ENCODE measurements at regions not wholly inside any gene's neighbourhood (a gene's known extent, or its start where the extent isn't known, plus 50 kb on each side); places are given as distances from the start of the nearest gene placed in this dataset.

DNA sequence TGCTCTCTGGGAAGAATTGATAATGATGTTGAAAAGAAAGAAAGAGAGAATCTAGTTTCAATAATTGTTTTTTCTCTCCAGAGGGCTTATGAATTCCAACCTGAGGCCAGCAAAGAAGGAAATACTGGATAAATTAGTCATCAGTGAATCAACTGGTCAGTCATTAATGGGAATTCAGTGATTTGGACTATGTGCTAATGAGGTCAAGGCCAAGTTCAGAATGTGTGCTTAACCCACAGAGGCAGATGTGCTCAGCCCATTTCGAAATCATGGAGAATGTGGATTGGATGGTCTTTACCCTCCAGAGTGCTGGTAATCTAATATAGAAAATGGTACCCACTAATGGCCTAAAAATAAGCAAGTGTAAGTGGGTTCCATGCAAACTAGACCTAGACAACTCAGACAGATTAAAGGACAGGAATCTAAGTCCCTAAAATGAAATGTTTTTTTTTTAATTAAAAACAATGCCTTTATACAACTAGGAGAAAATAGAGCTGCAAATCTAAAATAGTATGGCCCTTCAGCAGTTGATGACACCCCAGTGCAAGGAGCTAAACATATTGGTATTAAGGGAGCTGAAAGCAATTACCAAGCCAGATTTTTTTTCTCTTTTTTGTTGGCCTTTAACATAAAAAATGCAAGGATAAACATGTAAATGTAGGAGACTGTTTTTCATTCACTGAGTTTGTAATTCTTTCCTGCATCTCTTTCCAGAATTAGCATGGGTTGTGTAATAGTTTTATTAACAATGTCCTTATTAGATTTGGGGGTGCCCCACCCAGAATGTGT, 296.9 kb downstream of the SATB2 start:
- DNase-seq (ENCODE audit: insufficient read length, low spot score): no peak
- no peak for TF ChIP-seq POLR2A (IDR thresholded peaks at IDR 0.05; ENCODE audit: low read depth, low read length)
- peak; percentile 88 for FAIRE-seq

DNA sequence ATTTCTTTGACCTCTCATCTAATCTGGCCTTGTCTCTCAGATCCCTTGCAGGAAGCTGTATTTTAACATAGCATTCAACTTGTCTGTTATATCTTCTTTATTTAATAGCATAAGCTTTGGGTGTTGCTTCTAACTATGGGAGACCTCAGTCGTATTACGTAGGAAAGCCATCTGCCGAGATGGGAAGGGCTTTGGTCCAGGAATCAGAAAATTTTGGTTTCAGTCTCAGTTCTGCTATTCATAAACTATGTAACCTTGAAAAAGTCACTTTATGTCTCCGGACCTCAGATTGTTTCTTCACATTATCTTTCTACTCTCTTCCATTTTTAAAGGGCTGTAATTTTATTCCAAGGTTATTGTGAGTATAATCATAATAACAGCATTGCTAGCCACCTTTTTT, 297.7 kb downstream of the SATB2 start:
- FAIRE-seq: no peak
- no peak for TF ChIP-seq POLR2A (IDR thresholded peaks at IDR 0.05; ENCODE audit: low read depth, low read length)
- DNase-seq (ENCODE audit: insufficient read length, low spot score): no peak

DNA sequence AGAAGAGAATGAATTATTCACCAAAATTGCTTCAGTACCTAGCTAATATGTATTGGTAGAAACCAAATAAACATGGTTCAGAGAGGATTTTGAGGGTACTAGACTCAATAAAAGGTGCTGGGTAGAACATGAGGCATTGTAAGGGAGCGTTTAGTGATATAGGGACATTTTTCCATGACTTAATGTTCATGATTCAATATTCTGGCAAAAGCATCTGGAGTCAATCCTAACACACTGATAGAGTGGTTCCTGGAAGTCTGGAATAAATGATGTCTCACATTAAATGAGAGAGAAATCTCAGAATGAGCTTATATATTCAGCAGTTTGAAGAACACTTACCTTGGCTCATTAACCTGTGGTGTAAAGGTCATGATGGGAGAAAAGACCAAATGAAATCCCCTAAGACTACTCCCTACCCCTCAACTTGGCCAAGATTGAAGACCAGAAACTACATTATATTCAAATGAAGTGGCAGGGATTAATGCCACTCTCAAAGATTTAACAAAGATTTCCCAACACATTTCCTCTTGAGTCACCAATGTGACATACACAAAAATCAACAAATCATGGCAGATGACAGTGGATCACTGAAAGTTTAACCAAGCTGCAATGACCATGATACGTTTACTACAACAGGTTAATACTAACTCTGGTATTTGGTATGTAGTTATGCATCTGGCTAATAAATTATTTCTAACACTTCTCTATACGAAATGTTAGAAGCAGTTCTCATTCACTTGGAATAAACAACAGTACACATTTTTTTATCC, 309.5 kb downstream of the SATB2 start:
- DNase-seq (ENCODE audit: insufficient read length, low spot score): no peak
- FAIRE-seq: no peak
- no peak for TF ChIP-seq POLR2A (IDR thresholded peaks at IDR 0.05; ENCODE audit: low read depth, low read length)

DNA sequence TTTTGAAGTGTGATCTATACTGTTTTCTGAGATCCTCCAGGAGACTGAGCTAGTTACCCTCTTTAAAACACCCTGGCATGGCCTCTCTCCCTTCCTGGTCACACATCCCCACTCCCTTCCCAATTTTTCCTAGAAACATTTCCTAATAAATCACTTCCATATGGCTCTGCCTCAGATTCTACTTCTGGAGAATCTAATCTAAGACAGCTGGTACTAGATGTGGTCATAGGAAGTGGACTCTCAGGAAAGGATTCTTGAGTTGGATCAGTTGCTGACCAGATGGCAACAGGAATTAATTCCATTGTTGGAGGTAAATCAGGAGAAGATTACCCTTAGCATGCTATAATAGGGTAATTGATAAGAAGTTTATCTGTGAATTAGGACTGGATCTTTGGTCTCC, 310.5 kb downstream of the SATB2 start:
- TF ChIP-seq POLR2A (IDR thresholded peaks at IDR 0.05; ENCODE audit: low read depth, low read length): no peak
- DNase-seq (ENCODE audit: insufficient read length, low spot score) (no peak), FAIRE-seq (no peak)

DNA sequence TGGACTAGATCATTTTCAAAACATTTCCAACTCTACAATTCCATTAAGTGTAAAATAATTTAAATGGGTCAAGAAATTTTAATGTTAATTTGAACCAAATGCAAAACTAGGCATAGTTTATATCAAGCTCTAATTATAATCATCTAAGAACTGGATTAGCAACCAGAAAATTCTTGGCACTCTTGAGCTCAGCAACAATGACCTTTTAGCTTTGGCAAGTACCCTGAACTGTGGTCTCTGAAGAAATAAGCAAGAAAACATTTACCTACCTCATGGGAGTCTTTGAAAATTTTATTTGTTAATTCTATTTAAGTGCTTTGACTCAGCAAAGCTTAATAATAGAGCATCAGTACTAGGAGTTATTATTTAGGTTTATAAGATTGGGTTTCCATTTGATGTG, 313.2 kb downstream of the SATB2 start:
- no peak for FAIRE-seq
- TF ChIP-seq POLR2A (IDR thresholded peaks at IDR 0.05; ENCODE audit: low read depth, low read length): no peak
- no peak for DNase-seq (ENCODE audit: insufficient read length, low spot score)

DNA sequence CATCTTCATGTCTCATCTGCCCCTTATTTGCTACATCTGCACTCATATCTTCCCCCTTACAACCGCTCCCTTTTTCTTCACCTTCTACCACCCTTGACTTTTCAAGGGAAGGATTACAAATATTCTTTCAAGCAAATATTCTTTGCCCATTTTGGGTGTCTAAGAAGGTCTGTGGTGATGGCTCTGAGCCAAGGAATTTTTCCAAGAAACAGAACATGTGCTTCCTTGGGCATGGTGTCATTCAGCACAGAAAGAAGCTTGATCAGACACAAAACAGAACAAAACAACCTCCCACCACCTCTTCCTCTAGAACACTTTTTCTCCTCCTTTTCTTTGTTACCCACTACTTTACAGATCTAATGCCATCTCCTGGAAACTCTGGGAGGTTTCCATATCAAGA, 313.7 kb downstream of the SATB2 start:
- no peak for DNase-seq (ENCODE audit: insufficient read length, low spot score)
- FAIRE-seq: no peak
- TF ChIP-seq POLR2A (IDR thresholded peaks at IDR 0.05; ENCODE audit: low read depth, low read length): no peak

DNA sequence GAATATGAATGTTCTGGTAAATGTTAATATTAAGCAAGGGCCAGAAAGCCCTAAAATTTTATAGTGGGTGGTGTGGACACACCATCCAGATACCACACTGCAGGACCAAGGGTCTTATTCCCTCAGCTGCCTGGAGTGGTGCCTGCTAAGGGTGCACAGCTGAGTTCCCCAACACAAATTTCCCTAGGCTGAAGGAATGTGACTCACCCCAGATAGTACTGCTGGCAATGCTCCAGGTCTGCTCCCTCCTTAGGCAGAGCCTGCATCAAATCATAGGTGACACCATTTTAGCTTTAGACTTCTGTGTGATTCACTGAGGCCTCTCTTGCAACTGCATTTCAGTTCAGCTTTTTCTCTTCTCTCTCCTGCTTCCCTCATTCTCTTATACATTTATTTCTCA, 321.1 kb downstream of the SATB2 start:
- peak; percentile 98 for FAIRE-seq

DNA sequence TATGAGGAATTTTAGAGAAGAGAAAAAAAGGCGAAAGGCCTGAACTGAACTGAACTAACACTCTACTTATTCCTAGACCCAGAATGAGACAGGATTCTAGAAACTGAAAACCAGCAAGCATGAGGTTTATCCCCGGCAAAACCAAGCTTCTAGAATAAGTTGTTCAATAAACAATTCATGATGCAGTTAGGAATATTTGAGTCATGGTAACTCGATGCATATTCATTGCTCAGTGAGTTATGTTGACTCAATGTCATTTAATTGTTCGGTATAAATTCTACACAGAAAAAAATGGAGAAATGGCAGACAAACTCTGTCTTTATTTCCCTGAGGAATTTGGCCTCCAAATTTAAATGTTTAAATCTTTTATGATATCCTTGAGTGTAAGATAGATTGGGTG, 321.5 kb downstream of the SATB2 start:
- DNase-seq (ENCODE audit: insufficient read length, low spot score) (no peak), FAIRE-seq (peak; percentile 6)
- no peak for TF ChIP-seq POLR2A (IDR thresholded peaks at IDR 0.05; ENCODE audit: low read depth, low read length)

More for the DNA sequence above, 321.1 kb downstream of the SATB2 start:
- peak; percentile 31 for DNase-seq (ENCODE audit: insufficient read length, low spot score)
- no peak for TF ChIP-seq POLR2A (IDR thresholded peaks at IDR 0.05; ENCODE audit: low read depth, low read length)

DNA sequence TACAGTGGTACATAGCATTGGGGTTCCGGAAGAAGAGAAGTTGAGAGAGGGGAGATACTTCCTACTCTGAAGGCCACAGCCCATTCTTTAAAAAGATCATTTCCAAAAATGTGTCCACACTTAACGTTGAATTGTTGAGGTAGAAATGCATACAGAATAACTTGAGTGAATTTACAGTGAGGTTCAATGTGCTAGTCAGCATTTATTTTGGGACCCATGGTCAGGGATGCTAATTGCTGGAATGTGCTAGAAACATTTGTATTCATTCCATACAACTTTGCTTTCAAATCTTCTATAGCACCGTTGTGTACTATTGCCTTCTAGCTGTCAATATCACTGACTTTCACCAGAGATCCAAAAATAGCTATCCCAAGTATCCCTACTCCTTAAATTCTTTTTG, 325.9 kb downstream of the SATB2 start:
- no peak for FAIRE-seq
- no peak for TF ChIP-seq POLR2A (IDR thresholded peaks at IDR 0.05; ENCODE audit: low read depth, low read length)

DNA sequence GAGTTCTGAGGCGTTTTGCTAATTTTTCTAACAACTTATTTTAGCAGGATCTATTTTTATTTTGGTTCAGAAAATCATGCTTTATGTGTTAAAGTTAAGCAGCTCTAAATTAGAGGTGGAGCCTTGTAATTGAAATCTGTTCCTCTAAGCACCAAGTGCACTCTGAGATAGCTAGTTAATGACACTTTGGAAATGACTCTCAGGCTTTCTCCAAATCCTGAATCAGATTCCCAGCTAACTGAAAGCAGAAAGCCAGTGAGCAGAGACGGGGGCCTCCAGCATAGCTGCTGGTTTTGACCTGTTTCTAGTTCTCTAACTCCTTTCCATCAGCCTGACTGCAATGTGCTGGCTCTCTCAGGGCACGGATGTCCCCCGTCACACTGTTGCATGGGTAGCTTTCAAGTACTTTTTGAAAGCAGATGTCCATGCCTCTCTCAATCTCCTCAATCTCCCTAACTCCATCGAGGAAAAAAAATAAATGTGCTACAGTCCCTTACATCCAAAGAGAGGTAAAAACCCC, 326.5 kb downstream of the SATB2 start:
- FAIRE-seq (no peak), DNase-seq (ENCODE audit: insufficient read length, low spot score) (no peak)
- no peak for TF ChIP-seq POLR2A (IDR thresholded peaks at IDR 0.05; ENCODE audit: low read depth, low read length)

More for the DNA sequence above, 325.9 kb downstream of the SATB2 start:
- DNase-seq (ENCODE audit: insufficient read length, low spot score): no peak

DNA sequence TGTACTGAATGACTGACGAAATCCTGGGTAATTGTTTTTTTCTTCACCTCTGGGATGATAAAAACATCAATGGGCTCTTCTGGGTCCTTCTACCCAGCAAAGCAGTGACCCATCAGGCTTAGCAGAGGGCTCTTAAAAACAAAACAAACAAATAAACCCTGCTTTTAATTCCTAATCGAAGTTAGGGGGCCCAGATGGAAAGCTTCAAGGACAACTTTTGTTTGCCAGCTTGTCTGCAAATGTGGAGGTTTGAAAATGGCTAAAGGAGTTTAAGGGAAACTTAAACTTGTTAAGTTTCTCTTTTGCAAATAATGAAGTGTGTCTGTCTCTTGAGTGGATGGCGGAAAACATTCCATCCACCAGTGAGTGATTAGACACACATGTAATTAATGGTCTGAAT, 327.2 kb downstream of the SATB2 start:
- DNase-seq (ENCODE audit: insufficient read length, low spot score): no peak

DNA sequence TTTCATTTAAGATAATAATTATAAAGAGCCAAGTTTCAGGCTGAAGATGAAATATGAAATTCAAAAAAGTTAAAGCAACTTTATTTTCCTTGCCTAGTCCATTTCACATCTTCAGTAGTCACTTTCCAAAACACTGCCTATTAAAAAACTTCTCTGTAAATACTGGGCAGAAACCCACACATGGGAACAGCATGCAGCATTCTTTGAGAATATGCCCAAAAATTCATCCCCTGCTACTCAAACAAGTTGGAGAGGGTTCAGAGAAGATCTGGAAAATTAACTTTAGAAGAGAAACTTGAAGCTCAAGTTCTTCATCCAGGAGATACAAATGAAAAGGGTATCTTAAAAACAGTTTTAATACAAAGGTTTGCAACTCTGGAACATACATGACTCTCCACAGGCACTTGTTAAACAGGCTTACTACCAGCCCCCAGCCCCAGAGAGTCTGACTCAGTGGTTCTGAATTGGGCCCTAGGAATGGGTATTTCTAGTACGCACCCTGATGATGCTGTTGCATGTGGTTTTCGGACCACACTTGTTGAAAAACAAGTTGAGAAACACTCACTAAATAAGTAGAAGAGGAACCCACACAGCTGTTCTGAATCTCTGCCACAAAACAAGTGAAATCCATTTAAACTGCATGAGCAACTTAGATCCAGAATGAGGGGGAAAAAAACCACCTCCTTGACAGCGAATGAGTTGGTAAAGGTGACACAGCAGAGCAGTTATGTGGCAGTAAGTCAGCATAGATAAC, 329.1 kb downstream of the SATB2 start:
- DNase-seq (ENCODE audit: insufficient read length, low spot score) (no peak), FAIRE-seq (no peak)
- TF ChIP-seq POLR2A (IDR thresholded peaks at IDR 0.05; ENCODE audit: low read depth, low read length): no peak

More for the DNA sequence above, 327.2 kb downstream of the SATB2 start:
- no peak for FAIRE-seq
- TF ChIP-seq POLR2A (IDR thresholded peaks at IDR 0.05; ENCODE audit: low read depth, low read length): no peak

DNA sequence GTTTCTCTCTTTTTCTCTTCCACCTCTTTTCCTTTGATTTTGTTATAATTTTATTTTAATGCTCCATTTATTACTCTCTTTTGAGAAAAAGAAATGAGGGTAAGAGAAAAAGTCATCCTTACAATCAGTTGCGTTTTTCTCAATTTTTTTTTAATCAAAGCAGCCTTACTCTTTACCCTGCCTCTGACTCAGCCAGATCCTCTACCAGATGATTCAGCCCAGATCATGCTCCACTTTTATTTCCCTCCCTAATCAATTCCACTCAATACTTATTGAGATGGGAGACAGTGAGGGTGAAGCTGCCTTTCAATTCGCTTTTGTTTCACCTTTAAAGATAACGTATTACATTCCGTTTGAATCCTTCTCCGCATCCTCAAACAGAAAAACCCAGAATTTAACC, 337.9 kb downstream of the SATB2 start:
- DNase-seq (ENCODE audit: insufficient read length, low spot score) (no peak), FAIRE-seq (no peak)
- TF ChIP-seq POLR2A (IDR thresholded peaks at IDR 0.05; ENCODE audit: low read depth, low read length): no peak

DNA sequence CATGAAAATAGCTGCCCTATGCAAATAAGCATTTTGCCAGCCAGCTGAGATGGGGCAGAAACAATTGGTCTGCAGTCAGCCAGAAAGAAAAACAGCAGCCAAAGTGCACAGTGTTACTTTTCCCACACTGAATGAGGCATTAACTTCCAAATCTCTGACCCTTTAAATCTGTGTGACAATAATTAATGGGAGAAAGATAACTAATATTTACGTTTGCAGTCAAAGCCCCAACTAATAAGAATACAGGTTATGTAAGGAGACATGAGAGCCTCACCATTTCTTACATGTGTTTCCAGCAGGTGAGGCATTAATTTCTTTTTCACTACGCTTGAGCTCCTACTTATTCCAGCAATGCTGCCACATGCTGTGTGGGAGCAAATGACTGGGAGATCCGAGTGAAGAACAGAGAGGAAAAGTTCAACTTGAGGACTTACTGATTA, 339.0 kb downstream of the SATB2 start:
- TF ChIP-seq POLR2A (IDR thresholded peaks at IDR 0.05; ENCODE audit: low read depth, low read length): no peak
- DNase-seq (ENCODE audit: insufficient read length, low spot score): no peak
- FAIRE-seq: no peak
